IPS DF 4.7 (cell line): ENCODE measurements at regions not wholly inside any gene's neighbourhood (a gene's known extent, or its start where the extent isn't known, plus 50 kb on each side); places are given as distances from the start of the nearest gene placed in this dataset.
A peak's percentile ranks its signal among the peaks of the same experiment; 100 is the strongest.
"Not testable (repeated sequence)": the region's sequence is repeated elsewhere in the genome, so short reads cannot be mapped to it uniquely, and the experiment has no call there.

Source experiments
- DNase-seq: peaks from one replicate; pipeline ENCODE4 v3.0.0-alpha.2; 2013; ENCODE audit warnings: low spot score; ENCODE audit errors: extremely low read depth

GRCh38 chr11:87466223-87466622 is 428.5 kb downstream of the TMEM135 start:
- no peak for DNase-seq

GRCh38 chr11:87465716-87466115 is 428.0 kb downstream of the TMEM135 start:
- DNase-seq = no peak

- DNase-seq = peak; percentile 60
These were observed 425.9 kb downstream of the TMEM135 start for GRCh38 chr11:87463486-87464102.

- DNase-seq = no peak
These were observed 424.4 kb downstream of the TMEM135 start for GRCh38 chr11:87462171-87462570.

- no peak for DNase-seq
These were observed 423.3 kb downstream of the TMEM135 start for GRCh38 chr11:87460842-87461637.

- DNase-seq = no peak
These were observed 422.5 kb downstream of the TMEM135 start for GRCh38 chr11:87460279-87460678.

- no peak for DNase-seq
These were observed 421.6 kb downstream of the TMEM135 start for GRCh38 chr11:87459351-87459750.

- no peak for DNase-seq
These were observed 418.8 kb downstream of the TMEM135 start for GRCh38 chr11:87456499-87456898.

- no peak for DNase-seq
These were observed 417.4 kb downstream of the TMEM135 start for GRCh38 chr11:87455180-87455579.

GRCh38 chr11:87454241-87454640 is 416.5 kb downstream of the TMEM135 start:
- DNase-seq = no peak

- no peak for DNase-seq
These were observed 415.9 kb downstream of the TMEM135 start for GRCh38 chr11:87453531-87454089.

- not testable (repeated sequence) for DNase-seq
These were observed 414.3 kb downstream of the TMEM135 start for GRCh38 chr11:87452025-87452424.

- DNase-seq = no peak
These were observed 413.7 kb downstream of the TMEM135 start for GRCh38 chr11:87451395-87451794.

GRCh38 chr11:87447606-87448005 is 409.9 kb downstream of the TMEM135 start:
- no peak for DNase-seq

GRCh38 chr11:87444993-87445392 is 407.3 kb downstream of the TMEM135 start:
- DNase-seq = no peak

- DNase-seq = no peak
These were observed 406.0 kb downstream of the TMEM135 start for GRCh38 chr11:87443707-87444106.

- DNase-seq = no peak
These were observed 402.5 kb downstream of the TMEM135 start for GRCh38 chr11:87440076-87440770.

- DNase-seq = no peak
These were observed 400.7 kb downstream of the TMEM135 start for GRCh38 chr11:87438416-87438815.

GRCh38 chr11:87437844-87438223 is 400.1 kb downstream of the TMEM135 start:
- DNase-seq = no peak

- DNase-seq = no peak
These were observed 399.6 kb downstream of the TMEM135 start for GRCh38 chr11:87437133-87437843.

GRCh38 chr11:87432022-87432421 is 394.3 kb downstream of the TMEM135 start:
- no peak for DNase-seq
